Chondrocyte (in vitro differentiated cells): ENCODE measurements at regions not wholly inside any gene's neighbourhood (a gene's known extent, or its start where the extent isn't known, plus 50 kb on each side); places are given as distances from the start of the nearest gene placed in this dataset.

Experiments
- DNase-seq: peaks from one replicate; pipeline ENCODE4 v3.0.0; 2021; ENCODE audit warnings: mixed read lengths, low spot score
- H3K27ac Mint-ChIP-seq: one replicate; pipeline ENCODE4 v1.8.0; 2021; ENCODE audit warnings: mild to moderate bottlenecking, moderate library complexity, mixed read lengths; ENCODE audit not compliant: unreplicated experiment
- H3K27me3 Mint-ChIP-seq: 2 replicates; pipeline ENCODE4 v1.8.0; 2021; ENCODE audit warnings: low read depth, mixed read lengths
- H3K36me3 Mint-ChIP-seq: 2 replicates; pipeline ENCODE4 v1.8.0; 2021; ENCODE audit warnings: low read depth, mixed read lengths
- H3K4me1 Mint-ChIP-seq: 2 replicates; pipeline ENCODE4 v1.8.0; 2021; ENCODE audit warnings: low read depth, mild to moderate bottlenecking, mixed read lengths
- H3K4me3 Mint-ChIP-seq: one replicate; pipeline ENCODE4 v1.8.0; 2021; ENCODE audit warnings: mild to moderate bottlenecking, moderate library complexity, mixed read lengths; ENCODE audit not compliant: unreplicated experiment
- H3K9me3 Mint-ChIP-seq: 2 replicates; pipeline ENCODE4 v1.8.0; 2021; ENCODE audit warnings: low read depth, mixed read lengths
- CTCF ChIP-seq: fragments of 200-600 bp; sonication (generic); IDR thresholded peaks from 2 replicates; pipeline ENCODE4 v1.5.0; 2021; ENCODE audit warnings: antibody characterized with exemption, mild to moderate bottlenecking, moderate library complexity

GRCh38 chr17:63039342-63039741 lies 73.3 kb downstream of the TANC2 start:
- TF ChIP-seq CTCF, result no peak
- Mint-ChIP-seq H3K27me3 (no peaks in the 10 kb centered on the region), H3K9me3 (peaks cover 4% of the 10 kb centered on the region), H3K36me3 (no peaks in the 10 kb centered on the region), H3K4me1 (peaks cover 62% of the 10 kb centered on the region), H3K27ac (no peak overlapping the region), H3K4me3 (no peak overlapping the region)
- DNase-seq, result no peak

GRCh38 chr17:63039899-63040602 lies 74.0 kb downstream of the TANC2 start:
- Mint-ChIP-seq H3K36me3 (no peaks in the 10 kb centered on the region), H3K9me3 (no peaks in the 10 kb centered on the region), H3K27ac (peak overlapping the region; percentile 18), H3K4me1 (peaks cover 55% of the 10 kb centered on the region), H3K27me3 (no peaks in the 10 kb centered on the region), H3K4me3 (no peak overlapping the region)
- no peak for TF ChIP-seq CTCF
- DNase-seq, result no peak

- H3K27me3 Mint-ChIP-seq, result no peaks in the 10 kb centered on the region
- no peak for TF ChIP-seq CTCF
- no peak for DNase-seq
- H3K9me3 Mint-ChIP-seq, result no peaks in the 10 kb centered on the region
- no peak overlapping the region for H3K4me3 Mint-ChIP-seq
- no peaks in the 10 kb centered on the region for H3K36me3 Mint-ChIP-seq
- peaks cover 48% of the 10 kb centered on the region for H3K4me1 Mint-ChIP-seq
- H3K27ac Mint-ChIP-seq, result peak overlapping the region; percentile 18
Observed at GRCh38 chr17:63040816-63041215, 74.8 kb downstream of the TANC2 start.

GRCh38 chr17:63041251-63041650 lies 75.2 kb downstream of the TANC2 start:
- Mint-ChIP-seq H3K27ac (peak overlapping the region; percentile 58), H3K27me3 (no peaks in the 10 kb centered on the region), H3K4me1 (peaks cover 44% of the 10 kb centered on the region), H3K4me3 (no peak overlapping the region), H3K9me3 (no peaks in the 10 kb centered on the region), H3K36me3 (no peaks in the 10 kb centered on the region)
- DNase-seq, result no peak
- TF ChIP-seq CTCF, result no peak

GRCh38 chr17:63041722-63042121 lies 75.7 kb downstream of the TANC2 start:
- Mint-ChIP-seq H3K4me1 (peaks cover 39% of the 10 kb centered on the region), H3K4me3 (no peak overlapping the region), H3K9me3 (no peaks in the 10 kb centered on the region), H3K27ac (peak overlapping the region; percentile 58), H3K36me3 (no peaks in the 10 kb centered on the region), H3K27me3 (no peaks in the 10 kb centered on the region)
- TF ChIP-seq CTCF, result no peak
- no peak for DNase-seq
